Stimulated activated CD4-positive, alpha-beta T cell treated with anti-CD3 and anti-CD28 coated beads, Interleukin-2, amount 100 ng/mL, for 24 hours (primary cell): ENCODE measurements at regions not wholly inside any gene's neighbourhood (a gene's known extent, or its start where the extent isn't known, plus 50 kb on each side); places are given as distances from the start of the nearest gene placed in this dataset.
"Not testable (repeated sequence)": the region's sequence is repeated elsewhere in the genome, so short reads cannot be mapped to it uniquely, and the experiment has no call there.

Source experiments
- DNase-seq, 2 donors: peaks; one replicate each; pipeline ENCODE4 v3.0.0-alpha.2; 2020

DNA sequence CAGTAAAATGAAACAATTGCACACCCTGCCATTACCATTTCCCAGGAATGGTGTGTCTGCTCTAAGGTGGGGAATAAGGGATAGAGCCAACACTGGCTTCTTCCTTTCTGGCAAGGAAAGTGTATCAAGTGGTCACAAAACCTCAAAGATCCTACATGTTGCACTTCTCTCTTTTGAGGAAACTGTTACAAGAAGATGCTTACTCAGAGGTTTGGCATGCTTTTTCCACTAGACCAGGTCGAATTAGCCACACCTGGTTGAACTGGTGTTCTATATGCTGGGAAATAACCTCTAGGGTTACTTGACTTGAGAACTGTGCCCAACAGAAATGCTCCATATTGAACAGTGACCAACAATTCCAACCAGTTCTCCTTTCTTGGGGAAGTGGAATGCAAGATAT is 102.9 kb downstream of the LRRN1 start:
- no peak for DNase-seq

DNA sequence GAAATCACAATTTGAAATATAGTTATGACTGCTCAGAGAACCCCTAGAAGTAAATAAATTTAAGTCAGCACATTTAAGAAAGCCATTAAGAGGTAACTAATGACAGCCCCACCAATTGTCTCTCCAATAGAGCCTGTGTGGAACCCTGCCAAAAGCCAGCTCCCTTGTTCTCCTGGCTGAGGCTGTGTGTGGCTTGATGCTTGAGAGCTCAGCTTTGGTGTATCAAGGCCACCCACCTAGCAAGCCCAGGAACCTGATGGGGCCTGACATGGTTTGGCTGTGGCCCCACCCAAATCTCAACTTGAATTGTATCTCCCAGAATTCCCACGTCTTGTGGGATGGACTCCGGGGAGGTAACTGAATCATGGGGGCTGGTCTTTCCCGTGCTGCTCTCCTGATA is 106.9 kb downstream of the LRRN1 start:
- DNase-seq: no peak

DNA sequence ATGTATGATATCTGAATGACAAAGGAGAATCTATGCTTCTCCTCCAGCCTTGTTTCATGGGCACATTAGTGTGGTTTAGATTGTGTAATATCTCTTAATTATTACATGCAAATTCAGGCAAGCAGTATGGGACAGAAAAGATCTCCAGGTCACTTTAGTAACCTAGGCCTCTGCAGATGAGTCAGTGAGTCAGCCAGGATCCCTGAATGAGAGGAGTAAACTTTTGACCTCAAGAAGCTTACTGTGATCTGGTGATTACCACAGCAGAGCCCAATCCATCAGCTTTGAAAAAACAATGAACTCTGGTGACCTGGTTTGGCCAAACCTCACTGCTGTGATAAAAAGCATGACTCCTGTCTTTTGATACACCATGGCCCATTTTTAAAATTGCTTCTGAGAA is 107.8 kb downstream of the LRRN1 start:
- no peak for DNase-seq

DNA sequence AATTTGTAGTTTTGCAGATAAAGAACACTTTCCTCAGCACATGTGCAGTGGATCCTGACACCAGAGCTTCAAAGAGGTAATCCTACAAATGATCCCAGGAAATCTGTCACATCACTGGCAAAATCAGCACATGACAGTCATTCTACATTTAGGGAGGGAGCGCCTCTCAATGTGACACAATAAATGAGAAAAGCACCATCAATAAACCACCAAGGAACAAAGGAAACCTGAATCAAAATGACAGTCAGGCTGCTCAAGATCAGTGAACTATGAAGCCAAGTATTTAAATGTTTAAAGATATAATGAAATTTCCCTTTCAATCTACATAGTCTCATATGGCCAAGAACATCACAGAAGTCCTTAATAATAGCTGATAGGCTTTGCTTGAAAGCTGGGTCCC is 119.5 kb downstream of the LRRN1 start:
- no peak for DNase-seq

DNA sequence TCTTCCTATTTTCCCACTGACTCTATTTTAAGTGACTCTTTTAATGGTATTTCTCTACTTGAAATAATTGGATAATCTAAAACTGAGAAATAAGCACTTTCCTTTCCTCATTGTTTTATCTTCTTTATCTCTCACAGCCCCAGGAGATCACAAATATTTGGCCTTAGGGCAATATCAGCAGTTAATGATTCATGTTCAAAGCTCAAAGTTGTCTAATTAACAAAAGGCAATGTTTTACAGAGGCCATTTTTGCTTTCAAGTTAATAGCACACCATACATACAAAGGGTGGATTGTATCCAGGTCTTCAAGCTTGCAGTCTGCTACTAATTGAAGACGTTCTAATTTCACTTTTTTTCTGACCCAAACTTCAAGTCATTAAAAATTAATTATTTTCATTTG is 120.1 kb downstream of the LRRN1 start:
- no peak for DNase-seq

DNA sequence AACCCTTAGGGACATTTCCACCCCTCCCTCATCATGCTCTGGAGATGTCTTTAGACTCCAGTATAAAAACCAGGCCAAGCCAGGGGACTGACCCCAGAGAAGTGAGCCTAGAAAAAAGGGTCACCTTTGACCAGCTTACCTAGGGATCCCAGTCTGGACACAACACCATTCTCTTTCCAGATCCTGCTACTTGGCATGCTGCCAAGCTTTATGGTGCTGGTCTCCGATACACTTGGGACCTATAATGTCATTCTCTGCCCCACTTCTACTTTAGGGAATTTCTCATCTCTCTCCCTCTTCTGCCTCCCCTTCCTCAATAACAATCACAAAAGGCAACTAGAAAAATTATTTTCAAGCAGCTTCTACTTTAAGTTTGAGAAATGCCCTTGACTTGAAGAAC is 124.4 kb downstream of the LRRN1 start:
- DNase-seq: no peak

DNA sequence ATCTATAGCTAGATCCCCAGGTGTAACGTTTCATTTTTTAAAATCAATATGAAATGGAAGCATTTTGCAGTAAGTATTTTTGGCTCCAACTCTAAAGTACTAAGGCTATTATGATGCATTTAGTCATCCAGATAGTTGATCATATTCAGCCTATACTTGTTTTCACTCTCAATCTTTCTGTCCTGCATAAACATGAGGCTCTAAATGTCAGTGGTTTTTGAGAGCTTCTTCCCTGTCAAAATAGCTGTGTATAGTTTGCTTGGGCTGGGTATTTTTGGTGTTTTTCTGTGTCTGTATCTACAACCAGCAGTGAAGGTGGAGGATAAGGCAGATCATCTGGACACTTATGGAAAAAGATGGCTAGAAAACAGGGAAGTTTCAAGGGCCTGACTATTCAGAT is 128.0 kb downstream of the LRRN1 start:
- DNase-seq: no peak

DNA sequence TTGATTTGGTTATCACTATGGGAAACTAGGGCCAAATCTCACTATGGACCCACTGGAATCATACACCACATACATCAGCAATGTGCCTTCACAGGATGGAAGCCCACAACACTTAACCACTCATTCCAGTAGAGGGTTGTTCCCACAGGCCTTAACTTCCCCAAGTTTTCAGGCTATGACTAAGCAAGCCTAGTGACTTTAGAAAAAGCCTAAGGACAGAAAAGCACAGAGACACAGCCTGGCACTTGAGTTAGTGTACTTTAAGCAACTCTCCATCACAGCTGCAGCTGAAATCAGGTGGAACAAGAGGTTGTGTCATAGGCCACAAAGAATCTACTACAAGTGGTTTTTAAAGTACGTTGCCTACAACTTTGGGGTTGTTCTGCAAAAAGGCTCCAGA is 128.7 kb downstream of the LRRN1 start:
- no peak for DNase-seq

DNA sequence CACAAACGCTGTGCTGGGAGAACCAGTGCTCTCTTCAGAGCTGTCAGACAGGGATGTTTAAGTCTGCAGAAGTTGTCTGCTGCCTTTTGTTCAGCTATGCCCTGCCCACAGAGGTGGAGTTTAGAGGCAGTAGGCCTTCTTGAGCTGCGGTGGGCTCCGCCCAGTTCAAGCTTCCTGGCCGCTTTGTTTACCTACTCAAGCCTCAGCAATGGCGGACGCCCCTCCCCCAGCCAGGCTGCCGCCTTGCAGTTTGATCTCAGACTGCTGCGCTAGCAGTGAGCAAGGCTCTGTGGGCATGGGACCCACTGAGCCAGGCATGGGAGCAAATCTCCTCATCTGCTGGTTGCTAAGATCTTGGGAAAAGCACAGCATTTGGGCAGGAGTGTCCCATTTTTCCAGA is 142.1 kb downstream of the LRRN1 start:
- not testable (repeated sequence) for DNase-seq

DNA sequence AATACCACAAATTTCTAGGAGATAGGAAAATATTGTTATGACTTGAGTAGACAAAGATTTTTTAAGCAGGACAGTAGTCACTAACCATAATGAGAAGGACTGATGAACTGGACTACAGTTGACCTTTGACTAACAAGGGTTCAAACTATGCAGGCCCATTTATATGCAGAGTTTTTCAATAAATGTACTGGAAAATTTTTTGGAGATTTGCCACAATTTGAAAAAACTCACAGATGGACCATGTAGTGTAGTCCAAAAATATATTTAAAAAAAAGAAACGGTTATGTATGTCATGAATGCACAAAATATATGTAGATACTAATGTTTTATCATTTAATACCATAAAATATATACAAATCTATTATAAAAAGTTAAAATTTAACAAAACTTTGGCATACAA is 151.8 kb downstream of the LRRN1 start:
- DNase-seq: no peak

DNA sequence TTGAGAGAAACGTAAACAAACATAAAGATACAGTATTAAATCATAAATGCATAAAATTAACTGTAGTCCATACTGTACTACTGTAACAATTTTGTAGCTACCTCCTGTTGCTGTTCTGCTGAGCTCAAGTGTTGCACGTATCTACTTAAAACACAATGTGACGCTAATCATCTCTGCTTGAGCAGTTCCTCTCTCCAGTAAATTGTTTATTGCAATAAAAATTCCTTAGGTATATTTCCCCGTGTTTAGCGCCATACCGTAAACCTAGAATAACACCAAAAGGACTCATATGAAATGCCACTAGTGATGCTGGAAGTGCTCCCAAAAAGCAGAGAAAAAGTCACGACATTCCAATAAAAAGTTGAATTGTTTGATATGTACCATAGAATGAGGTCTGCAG is 152.3 kb downstream of the LRRN1 start:
- no peak for DNase-seq

DNA sequence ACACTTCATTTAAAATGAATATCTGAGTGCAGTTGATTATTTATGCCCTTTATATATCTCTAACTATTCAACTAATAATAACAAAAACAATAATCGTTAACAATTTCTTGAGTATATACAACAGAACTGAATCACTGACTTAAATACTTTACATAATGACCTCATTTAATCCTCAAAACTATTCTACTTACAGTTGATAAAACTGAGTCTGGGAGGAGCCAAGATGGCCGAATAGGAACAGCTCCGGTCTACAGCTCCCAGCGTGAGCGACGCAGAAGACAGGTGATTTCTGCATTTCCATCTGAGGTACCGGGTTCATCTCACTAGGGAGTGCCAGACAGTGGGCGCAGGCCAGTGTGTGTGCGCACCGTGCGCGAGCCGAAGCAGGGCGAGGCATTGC is 163.6 kb downstream of the LRRN1 start:
- DNase-seq: not testable (repeated sequence)

DNA sequence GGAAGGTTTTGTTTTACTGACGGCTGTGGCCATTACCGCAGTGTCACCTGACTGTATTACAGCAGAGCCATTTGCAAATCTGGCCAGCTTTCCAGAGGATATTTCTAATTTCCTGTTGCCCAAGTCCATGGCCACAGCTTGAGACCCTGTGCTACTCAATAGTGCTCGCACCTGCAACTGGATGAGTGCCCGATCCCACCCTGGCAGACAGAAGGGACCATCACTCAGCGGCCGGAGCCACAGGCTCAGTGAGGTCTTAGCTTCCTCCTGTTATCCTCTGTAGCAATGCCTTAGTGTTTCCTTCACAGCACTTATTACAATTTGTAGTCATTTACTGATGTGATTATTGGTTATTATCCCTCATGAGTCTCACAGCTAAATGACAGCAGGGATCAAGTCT is 184.8 kb downstream of the LRRN1 start:
- no peak for DNase-seq

DNA sequence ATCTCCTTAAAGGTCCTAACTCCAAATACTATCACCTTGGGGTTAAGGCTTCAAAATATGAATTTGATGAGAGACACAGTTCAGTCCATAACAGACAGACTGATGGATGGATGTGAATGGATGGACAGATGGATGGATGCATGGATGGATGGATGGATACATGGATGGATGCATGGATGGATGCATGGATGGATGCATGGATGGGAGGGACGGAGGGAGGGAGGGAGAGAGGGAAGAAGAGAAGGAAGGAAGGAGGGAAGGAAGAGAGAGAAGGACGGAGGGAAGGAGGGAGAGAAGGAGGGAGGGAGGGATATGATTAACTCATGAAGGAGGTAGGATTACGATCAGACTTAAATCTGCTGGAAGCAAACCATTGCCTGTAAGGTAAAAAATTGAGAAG is 192.4 kb downstream of the LRRN1 start:
- no peak for DNase-seq

DNA sequence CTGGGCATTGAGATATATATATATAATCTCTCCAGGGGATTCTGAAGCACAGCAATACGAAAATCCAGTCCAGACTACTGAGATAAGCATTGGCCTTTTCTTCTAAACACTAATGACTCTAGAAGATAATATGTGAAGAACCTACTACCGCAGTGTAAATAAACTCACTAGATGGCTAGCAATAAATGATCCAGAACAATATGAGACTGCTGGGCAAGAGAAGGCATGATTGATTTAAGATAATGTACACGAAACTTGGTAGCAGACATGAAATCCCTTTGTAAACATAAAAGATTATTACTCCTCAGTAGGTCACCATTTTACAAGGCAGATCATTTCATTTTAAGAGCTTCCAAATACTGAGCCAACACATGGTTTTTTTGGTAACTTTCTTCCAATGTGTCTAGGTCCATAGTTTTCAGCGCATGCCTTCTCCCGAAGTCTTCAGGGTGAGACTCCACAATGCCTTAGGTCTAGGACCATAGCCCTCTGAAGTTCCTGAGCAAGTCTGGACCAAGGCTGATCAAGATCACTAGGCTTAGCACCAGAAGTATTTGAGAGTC is 193.2 kb downstream of the LRRN1 start:
- no peak for DNase-seq

DNA sequence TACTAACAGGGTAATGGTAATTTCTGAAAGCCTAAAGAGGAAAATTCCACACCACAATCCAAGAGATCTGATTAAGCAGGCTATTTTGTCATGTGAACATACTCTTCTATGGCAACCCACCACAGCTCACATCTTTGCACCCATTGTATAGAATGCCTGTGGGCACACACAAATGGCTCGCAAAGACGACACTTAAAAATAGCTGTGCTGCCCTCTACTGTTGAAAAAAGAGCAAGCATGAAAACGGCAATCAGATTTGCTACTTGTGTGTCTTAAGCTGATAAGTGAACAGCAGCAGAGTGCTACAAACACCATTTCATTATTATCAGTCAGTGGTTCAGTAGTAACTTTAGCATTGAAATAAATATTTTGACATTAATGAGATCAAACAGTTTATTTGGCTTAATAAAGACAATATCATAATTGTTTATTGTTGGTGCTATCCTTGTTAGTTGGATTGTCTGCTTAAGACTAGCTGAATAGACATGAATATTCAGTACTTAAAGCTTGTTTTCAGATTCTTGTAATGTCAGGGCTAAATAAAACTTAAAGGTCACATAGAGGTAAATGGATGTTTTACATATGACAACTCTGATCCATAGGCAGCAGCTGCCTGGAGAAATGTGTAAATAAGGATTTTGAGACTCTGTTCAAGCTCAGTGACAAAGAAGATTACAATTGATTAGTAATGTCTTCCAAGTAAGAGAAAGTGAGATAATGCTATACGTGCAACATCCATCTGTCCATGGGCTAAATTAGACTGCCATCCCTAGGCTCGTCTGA is 199.1 kb downstream of the LRRN1 start:
- peak in 1 of 2 donors; percentile 2 for DNase-seq

DNA sequence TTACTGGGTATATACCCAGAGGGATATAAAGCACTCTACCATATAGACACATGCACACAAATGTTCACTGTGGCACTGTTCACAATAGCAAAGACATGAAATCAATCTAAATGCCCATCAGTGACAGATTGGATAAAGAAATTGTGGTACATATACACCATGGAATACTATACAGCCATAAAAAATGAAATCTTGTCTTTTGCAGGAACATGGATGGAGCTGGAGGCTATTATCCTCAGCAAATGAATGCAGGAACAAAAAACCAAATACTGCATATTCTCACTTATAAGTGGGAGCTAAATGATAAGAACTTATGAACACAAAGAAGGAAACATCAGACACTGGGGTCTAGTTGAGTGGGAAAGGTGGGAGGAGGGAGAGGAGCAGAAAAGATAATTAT is 200.1 kb downstream of the LRRN1 start:
- DNase-seq: not testable (repeated sequence)

DNA sequence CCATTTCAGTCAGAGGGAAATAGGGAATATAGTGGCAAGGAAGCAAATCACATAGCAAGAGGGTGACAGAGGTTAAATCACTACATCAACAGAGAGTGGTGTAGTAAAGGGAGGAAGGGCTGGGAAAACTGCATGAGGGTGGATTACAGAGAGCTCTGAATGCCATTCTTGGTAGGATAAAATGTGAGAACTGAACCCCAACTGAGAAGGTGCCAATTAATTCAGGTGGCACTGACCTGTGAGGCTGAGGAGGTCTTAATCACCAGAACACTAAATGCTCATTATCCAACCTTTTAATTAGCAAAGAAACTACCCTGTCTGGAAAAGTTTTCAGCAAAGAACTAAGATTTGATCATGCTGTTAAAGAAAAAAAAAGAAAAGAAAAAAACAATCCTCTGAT is 202.7 kb downstream of the LRRN1 start:
- DNase-seq: no peak

DNA sequence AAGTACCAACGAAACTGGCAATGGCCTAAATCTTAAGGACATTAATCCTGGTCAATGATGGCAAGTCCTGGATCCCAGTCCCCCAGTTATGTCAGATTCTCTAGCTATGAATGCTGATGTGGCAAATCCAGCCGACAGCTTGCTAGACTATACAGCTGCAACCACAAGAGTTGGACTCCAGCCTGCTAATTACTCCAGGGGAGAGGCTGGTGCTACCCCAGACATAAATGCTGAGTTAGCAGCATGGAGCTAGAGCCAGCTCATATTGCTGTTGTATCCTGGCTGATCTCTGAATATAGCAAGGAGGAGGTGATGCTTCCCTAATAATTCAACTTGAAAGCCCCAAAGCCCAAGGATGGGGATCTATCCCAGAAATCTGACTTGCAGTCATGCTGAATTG is 207.1 kb downstream of the LRRN1 start:
- DNase-seq: no peak

DNA sequence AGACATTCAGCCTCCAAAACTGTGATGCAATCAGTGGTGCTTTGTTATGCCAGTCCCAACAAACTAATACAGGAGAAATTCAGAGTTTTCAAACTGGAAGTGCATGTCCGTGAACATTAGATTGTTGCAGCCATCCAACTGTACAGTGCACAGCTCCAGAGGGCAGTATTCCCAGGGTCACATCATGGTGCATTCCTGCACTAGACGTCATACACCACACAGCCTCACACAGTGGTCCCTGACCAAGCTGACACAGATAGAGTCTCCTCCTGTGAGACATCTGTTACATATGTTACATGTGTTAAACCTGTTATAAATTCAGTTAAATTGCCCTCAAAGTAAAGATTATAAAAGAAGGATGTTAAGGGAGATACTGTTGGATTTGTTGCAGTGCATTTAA is 209.0 kb downstream of the LRRN1 start:
- DNase-seq: no peak

DNA sequence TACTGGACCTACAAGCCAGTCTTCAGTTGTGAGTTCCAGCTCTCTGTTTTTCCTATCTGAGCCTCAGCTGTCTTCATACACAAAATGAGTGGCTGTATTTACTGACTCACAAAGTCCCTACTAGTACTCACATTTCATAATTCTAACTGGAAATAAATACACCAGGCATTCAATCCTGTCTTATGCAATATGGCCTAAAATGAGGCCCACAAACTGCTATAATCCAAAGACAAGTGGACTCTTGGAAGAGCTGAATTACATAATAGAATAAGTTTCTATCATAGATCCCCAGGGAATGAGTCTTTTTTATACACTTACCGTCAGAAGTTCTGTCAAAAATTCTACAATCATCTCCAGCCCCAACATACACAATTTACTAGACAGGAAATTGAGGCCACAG is 211.9 kb downstream of the LRRN1 start:
- DNase-seq: no peak

DNA sequence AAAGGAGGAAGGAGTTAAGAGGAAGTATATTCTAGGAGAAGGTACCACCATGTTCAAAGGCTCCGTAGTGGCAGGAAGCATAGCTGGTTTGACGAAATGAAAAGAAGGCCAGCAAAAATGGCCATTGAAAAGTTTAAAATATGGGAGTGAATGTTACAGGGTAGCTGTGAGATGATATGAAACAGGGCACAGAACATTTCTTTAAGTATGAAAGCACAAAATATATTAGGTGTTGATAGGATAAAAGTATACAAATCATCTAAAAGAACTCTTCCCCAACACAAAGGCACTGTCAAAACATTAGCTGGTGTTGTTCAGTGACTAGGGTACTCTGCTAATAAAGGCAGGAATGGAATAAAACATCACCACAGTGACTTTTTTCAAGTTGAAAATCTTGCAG is 216.2 kb downstream of the LRRN1 start:
- no peak for DNase-seq

DNA sequence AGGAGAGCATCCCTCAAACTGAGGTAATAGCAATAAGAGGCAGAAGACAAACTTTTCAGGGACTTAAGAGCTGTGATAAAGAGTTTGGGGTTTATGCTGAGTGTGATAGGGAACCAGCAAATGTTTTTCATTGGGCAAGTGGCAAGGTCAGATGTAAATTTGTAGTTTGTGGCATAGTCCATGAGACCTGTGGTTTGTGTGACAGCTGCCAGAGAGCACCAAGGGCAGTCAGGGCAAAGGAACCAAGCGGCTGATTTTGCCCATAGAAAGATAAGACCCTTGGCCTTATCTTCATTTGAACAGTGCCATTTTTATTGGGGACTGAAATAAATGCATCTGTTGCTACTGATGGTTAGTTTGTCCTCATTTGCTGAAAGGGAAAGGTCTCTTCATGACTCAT is 220.3 kb downstream of the LRRN1 start:
- DNase-seq: no peak

DNA sequence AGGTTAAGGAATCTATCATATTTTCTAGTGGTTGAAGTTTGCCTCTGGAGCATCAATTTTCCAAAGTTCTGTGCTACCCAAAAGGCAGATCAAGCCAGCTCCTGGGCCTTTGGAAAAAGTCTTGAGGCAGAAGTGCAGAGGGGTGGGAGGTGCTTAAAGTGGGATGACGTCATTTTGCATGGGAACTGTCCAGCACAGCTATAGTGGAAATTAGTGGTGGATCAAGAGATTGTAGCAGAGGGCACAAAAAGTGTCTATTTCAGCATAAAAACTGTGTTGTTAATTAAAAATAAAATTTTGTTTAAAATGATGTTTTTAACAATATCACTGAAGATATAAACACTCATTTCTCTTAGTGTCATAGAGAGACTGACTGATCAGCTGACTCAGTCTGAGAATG is 221.9 kb downstream of the LRRN1 start:
- no peak for DNase-seq

DNA sequence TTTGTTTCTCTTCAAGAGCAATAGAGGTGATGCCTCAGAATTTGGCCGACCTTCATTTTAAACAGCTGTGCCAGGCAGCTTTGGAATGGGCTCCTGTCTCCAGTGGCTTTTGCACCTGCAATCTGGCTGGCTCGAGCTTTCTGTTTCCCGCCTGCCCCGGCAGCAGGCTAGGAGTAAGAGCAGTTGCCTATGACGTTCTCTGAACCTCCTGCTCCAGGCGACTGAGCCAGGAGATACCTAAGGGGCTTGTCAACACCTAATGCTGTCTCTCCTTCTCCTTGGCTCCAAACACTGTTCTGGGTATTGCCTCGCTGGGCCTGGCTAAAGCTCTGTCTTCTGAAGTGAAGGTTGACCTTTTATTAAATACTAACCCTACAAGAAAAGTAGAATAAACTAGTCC is 229.9 kb downstream of the LRRN1 start:
- DNase-seq: no peak
